Mesenchymal stem cell (in vitro differentiated cells and primary cell): ENCODE measurements at regions not wholly inside any gene's neighbourhood (a gene's known extent, or its start where the extent isn't known, plus 50 kb on each side); places are given as distances from the start of the nearest gene placed in this dataset.

Source experiments
- DNase-seq: peaks from one replicate; pipeline ENCODE4 v3.0.0-alpha.2; 2013
- H2AFZ ChIP-seq: one replicate; pipeline ENCODE4 v1.6.1; 2013; ENCODE audit warnings: low read depth, mild to moderate bottlenecking, control low read depth, inconsistent platforms, low read length, moderate library complexity
- H2AK5ac ChIP-seq: 2 replicates; pipeline ENCODE4 v1.6.1; 2013; ENCODE audit warnings: low read length, moderate library complexity, mild to moderate bottlenecking, inconsistent platforms; ENCODE audit not compliant: severe bottlenecking
- H2BK120ac ChIP-seq: one replicate; pipeline ENCODE4 v1.6.1; 2013; ENCODE audit warnings: low read depth, mild to moderate bottlenecking, inconsistent platforms, low read length, moderate library complexity
- H2BK12ac ChIP-seq, 2 experiments: one replicate each; pipeline ENCODE4 v1.6.1; 2013; ENCODE audit warnings: inconsistent platforms in 2 of 2, low read length in 2 of 2, mild to moderate bottlenecking in 2 of 2, moderate library complexity in 2 of 2, control low read depth in 1 of 2
- H2BK15ac ChIP-seq: one replicate; pipeline ENCODE4 v1.6.1; 2013; ENCODE audit warnings: mild to moderate bottlenecking, low read depth, inconsistent platforms; ENCODE audit not compliant: poor library complexity, severe bottlenecking
- H2BK5ac ChIP-seq: 2 replicates; pipeline ENCODE4 v1.6.1; 2013; ENCODE audit warnings: low read depth, mild to moderate bottlenecking, low read length, control low read depth, inconsistent platforms; ENCODE audit not compliant: poor library complexity, severe bottlenecking
- H3K14ac ChIP-seq, 2 experiments: one replicate each; pipeline ENCODE4 v1.6.1; 2013; ENCODE audit warnings: inconsistent platforms in 2 of 2, low read length in 2 of 2, control low read depth in 1 of 2, mild to moderate bottlenecking in 1 of 2, moderate library complexity in 1 of 2
- H3K18ac ChIP-seq, 2 experiments: one replicate each; pipeline ENCODE4 v1.6.1; 2013; ENCODE audit warnings: inconsistent platforms in 2 of 2, low read length in 2 of 2, control low read depth in 1 of 2, low read depth in 1 of 2, mild to moderate bottlenecking in 1 of 2
- H3K23ac ChIP-seq, 2 experiments: one replicate each; pipeline ENCODE4 v1.6.1; 2013; ENCODE audit warnings: inconsistent platforms in 2 of 2, low read length in 2 of 2, mild to moderate bottlenecking in 2 of 2, moderate library complexity in 2 of 2, control low read depth in 1 of 2
- H3K27ac ChIP-seq: 2 replicates; pipeline ENCODE4 v1.5.1; 2013; ENCODE audit warnings: mild to moderate bottlenecking, moderate library complexity, low read length, control low read depth, inconsistent platforms; ENCODE audit not compliant: poor library complexity, severe bottlenecking
- H3K27me3 ChIP-seq, 2 experiments: 2 replicates each; pipeline versions ENCODE4 v1.6.1 to v1.7.0; 2013; ENCODE audit warnings: low read length in 2 of 2, mild to moderate bottlenecking in 2 of 2, moderate library complexity in 2 of 2, control low read depth in 1 of 2, inconsistent platforms in 1 of 2; ENCODE audit not compliant: control insufficient read depth in 1 of 2, insufficient read depth in 1 of 2
- H3K36me3 ChIP-seq, 2 experiments: 2 replicates each; pipeline versions ENCODE4 v1.6.1 to v1.7.0; 2013; ENCODE audit warnings: low read length in 2 of 2, control low read depth in 1 of 2, inconsistent platforms in 1 of 2, low read depth in 1 of 2, mild to moderate bottlenecking in 1 of 2; ENCODE audit not compliant: insufficient read depth in 2 of 2, control insufficient read depth in 1 of 2
- H3K4ac ChIP-seq, 2 experiments: one replicate each; pipeline ENCODE4 v1.6.1; 2013; ENCODE audit warnings: inconsistent platforms in 2 of 2, low read length in 2 of 2, mild to moderate bottlenecking in 2 of 2, moderate library complexity in 2 of 2, control low read depth in 1 of 2, low read depth in 1 of 2
- H3K4me1 ChIP-seq: 2 replicates; pipeline ENCODE4 v1.6.1; 2013; ENCODE audit warnings: low read depth, low read length, control low read depth; ENCODE audit not compliant: control insufficient read depth, insufficient read depth
- H3K4me2 ChIP-seq: 2 replicates; pipeline ENCODE4 v1.6.1; 2013; ENCODE audit warnings: low read length, mild to moderate bottlenecking, inconsistent platforms; ENCODE audit not compliant: poor library complexity, severe bottlenecking
- H3K4me3 ChIP-seq, 2 experiments: 2 replicates each; pipeline versions ENCODE4 v1.5.1 to v1.7.0; 2013; ENCODE audit warnings: low read length in 2 of 2, mild to moderate bottlenecking in 2 of 2, control low read depth in 1 of 2, low read depth in 1 of 2; ENCODE audit not compliant: insufficient read depth in 1 of 2
- H3K79me1 ChIP-seq: replicated peaks from 2 replicates; pipeline ENCODE4 v1.6.1; 2013; ENCODE audit warnings: mild to moderate bottlenecking, control low read depth, low read length, inconsistent platforms; ENCODE audit not compliant: poor library complexity, severe bottlenecking
- H3K9ac ChIP-seq: 2 replicates; pipeline ENCODE4 v1.7.0; 2013; ENCODE audit warnings: mild to moderate bottlenecking, low read length, moderate library complexity
- H3K9me3 ChIP-seq: 2 replicates; pipeline ENCODE4 v1.7.0; 2013; ENCODE audit warnings: mild to moderate bottlenecking, low read length; ENCODE audit not compliant: control insufficient read depth
- H4K8ac ChIP-seq: one replicate; pipeline ENCODE4 v1.6.1; 2013; ENCODE audit warnings: inconsistent platforms, mild to moderate bottlenecking, low read length, moderate library complexity
- H4K91ac ChIP-seq: one replicate; pipeline ENCODE4 v1.6.1; 2013; ENCODE audit warnings: mild to moderate bottlenecking, low read length, inconsistent platforms
- WGBS: methylation state at CpG from one replicate; pipeline ENCODE4 v1.1.7; 2013; ENCODE audit warnings: mixed read lengths; 5-methylcytosine and 5-hydroxymethylcytosine counted together

DNA sequence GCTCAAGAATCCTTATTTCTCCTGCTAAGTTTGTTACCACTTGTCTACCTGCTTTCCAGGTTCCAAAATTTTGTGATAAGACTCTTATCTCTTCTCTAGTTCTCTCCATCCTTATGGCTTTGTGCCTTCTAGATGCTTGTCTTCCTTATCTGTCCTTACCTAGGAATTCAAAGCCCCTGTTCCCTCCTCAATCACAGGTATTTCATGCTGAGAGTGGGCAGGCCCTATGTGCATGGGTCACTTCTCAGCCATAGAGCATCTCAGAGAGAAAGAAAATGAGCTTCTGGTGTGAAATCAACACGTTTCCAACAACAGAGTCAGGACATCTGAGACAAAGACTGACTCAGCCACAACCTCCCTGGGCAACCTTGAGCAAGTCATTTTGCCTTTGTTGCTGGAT is 214.1 kb upstream of the TLE3 start:
- Histone ChIP-seq H4K91ac (no peak overlapping the region), H4K8ac (no peak overlapping the region), H3K23ac (peak overlapping the region in 1 of 2 experiments; percentile 99), H3K9me3 (no peaks in the 10 kb centered on the region), H3K4me3 (no peak overlapping the region), H3K4me1 (no peaks in the 10 kb centered on the region), H3K36me3 (no peaks in the 10 kb centered on the region), H3K4ac (no peak overlapping the region), H2BK5ac (no peak overlapping the region), H2BK12ac (no peak overlapping the region), H3K9ac (no peak overlapping the region), H3K14ac (no peak overlapping the region), H3K18ac (no peak overlapping the region), H3K27ac (no peak overlapping the region), H3K4me2 (no peak overlapping the region), H3K79me1 (no peaks in the 10 kb centered on the region), H2AK5ac (no peak overlapping the region), H2BK120ac (no peak overlapping the region), H2AFZ (no peak overlapping the region), H2BK15ac (no peak overlapping the region), H3K27me3 (peaks cover 15 to 62% of the 10 kb centered on the region in 2 experiments)
- WGBS, result no CpG with 5 or more reads among the region's 1 CpG
- DNase-seq, result no peak

DNA sequence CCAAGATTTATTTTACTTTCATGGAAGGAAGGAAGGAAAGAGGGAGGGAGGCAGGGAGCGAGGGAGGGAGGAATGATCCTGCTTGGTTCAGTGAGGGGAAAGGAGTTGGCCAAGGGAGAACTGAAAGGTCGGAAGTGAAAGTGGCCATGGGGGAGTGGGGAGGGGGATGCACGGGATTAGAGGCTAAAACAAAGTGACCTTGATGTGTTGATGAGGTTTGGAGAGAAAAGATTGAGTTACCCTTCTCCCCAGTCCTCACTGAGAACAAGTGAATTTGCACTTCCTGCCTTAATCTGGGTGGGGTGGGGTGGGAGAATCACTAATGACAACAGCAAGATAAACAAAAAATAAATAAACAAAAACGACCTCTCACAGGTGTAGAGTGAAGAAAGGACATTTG is 212.0 kb upstream of the TLE3 start:
- no peak overlapping the region for H3K27ac ChIP-seq
- no peak overlapping the region for H3K4me2 ChIP-seq
- H3K23ac ChIP-seq, result no peak overlapping the region
- no peak overlapping the region for H3K4ac ChIP-seq
- no peaks in the 10 kb centered on the region for H3K79me1 ChIP-seq
- no peak overlapping the region for H3K18ac ChIP-seq
- H2AFZ ChIP-seq, result no peak overlapping the region
- no peak overlapping the region for H3K14ac ChIP-seq
- no peaks in the 10 kb centered on the region for H3K36me3 ChIP-seq
- no peak overlapping the region for H2AK5ac ChIP-seq
- peaks cover 15 to 52% of the 10 kb centered on the region in 2 experiments for H3K27me3 ChIP-seq
- no peaks in the 10 kb centered on the region for H3K4me1 ChIP-seq
- no peak overlapping the region for H4K8ac ChIP-seq
- no peak overlapping the region for H2BK12ac ChIP-seq
- H3K9me3 ChIP-seq, result peaks cover 6% of the 10 kb centered on the region
- 16% methylated on average over 3 of the region's 4 CpGs for WGBS
- no peak for DNase-seq
- no peak overlapping the region for H3K9ac ChIP-seq
- no peak overlapping the region for H2BK120ac ChIP-seq
- no peak overlapping the region for H2BK15ac ChIP-seq
- no peak overlapping the region for H2BK5ac ChIP-seq
- no peak overlapping the region for H3K4me3 ChIP-seq
- H4K91ac ChIP-seq, result no peak overlapping the region

DNA sequence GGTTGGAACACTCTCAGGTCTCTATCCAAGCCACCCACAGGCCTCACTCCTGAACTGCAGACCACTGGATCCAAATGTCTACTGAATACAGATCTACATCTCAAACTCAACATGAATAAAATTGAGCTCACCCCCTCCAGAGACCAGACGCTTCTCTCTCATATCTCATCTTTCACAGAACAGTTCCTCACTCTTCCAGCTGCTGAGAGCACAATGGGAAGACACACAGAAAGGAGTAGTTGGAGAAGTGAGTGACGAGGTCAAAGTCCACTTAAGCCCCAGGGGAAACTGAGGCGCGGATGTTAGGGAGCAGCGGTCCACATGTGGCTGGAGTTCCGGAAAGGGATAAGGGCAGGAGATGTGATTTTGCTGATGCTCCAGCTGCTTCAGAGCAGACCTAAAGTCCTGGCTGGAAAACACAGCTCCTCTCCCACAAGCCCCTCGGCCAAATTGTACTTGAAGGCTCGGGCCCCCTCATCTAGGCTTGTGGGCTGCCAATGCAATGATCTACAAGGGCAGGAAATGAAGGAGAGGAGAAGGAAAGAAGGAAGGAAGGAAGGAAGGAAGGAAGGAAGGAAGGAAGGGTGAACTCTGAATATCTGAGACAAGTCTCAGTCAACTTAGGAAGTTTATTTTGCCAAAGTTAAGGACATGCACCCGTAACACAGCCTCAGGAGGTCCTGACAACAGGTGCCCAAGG is 211.2 kb upstream of the TLE3 start:
- no peaks in the 10 kb centered on the region for H3K36me3 ChIP-seq
- H3K4me2 ChIP-seq, result no peak overlapping the region
- H2AK5ac ChIP-seq, result no peak overlapping the region
- H3K27me3 ChIP-seq, result peaks cover 15 to 51% of the 10 kb centered on the region in 2 experiments
- no peak overlapping the region for H2BK120ac ChIP-seq
- no peak for DNase-seq
- H2BK5ac ChIP-seq, result no peak overlapping the region
- no peak overlapping the region for H3K4ac ChIP-seq
- no peak overlapping the region for H2BK12ac ChIP-seq
- H3K4me1 ChIP-seq, result no peaks in the 10 kb centered on the region
- no peak overlapping the region for H3K27ac ChIP-seq
- no peaks in the 10 kb centered on the region for H3K79me1 ChIP-seq
- no peak overlapping the region for H2BK15ac ChIP-seq
- no peak overlapping the region for H4K91ac ChIP-seq
- no peak overlapping the region for H3K23ac ChIP-seq
- H3K9me3 ChIP-seq, result peaks cover 6% of the 10 kb centered on the region
- H3K9ac ChIP-seq, result no peak overlapping the region
- H2AFZ ChIP-seq, result no peak overlapping the region
- H4K8ac ChIP-seq, result no peak overlapping the region
- no peak overlapping the region for H3K14ac ChIP-seq
- no peak overlapping the region for H3K18ac ChIP-seq
- no peak overlapping the region for H3K4me3 ChIP-seq
- WGBS, result 87% methylated on average over 8 of the region's 9 CpGs

DNA sequence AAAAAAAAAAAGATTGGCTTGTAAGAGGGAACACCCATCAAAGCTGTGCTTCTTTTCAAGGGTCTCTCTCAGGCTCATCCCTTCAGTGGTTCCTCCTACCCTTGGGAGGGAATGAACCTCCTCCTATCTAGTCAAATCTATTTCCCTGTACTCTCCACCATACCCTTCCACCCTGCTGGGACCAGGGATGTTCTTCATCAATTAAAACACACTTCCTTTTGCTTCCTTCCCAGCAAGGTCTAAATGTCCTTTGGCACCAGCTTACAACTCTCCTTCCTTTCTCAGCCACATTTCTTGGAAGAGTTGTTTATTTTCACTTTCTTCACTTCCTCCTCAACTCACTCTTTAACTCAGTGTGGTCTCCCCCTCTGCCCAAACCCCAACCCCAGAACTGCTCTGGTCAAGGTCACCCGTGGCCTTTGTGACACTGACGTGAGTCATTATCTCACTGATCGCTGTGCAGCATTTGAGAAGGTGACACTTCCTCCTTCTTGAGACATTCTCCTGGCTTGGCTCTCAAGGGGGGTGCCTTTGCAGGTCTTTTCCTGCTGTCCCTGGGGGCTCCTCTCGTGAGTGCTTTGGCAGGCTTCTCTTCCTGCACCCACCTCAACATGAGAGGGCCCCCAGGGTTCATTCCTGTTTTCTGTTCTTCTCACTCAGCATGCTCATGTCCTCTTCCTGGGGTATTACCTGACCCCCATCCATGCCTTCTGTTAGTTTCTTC is 210.5 kb upstream of the TLE3 start:
- no peak overlapping the region for H3K9ac ChIP-seq
- WGBS, result 10% methylated on average over 4 of the region's 4 CpGs
- no peaks in the 10 kb centered on the region for H3K79me1 ChIP-seq

More for the DNA sequence above, 210.5 kb upstream of the TLE3 start:
- no peak overlapping the region for H2BK120ac ChIP-seq
- H2BK15ac ChIP-seq, result no peak overlapping the region
- H3K4ac ChIP-seq, result no peak overlapping the region
- H3K9me3 ChIP-seq, result peaks cover 6% of the 10 kb centered on the region
- H3K27ac ChIP-seq, result no peak overlapping the region
- H3K4me1 ChIP-seq, result no peaks in the 10 kb centered on the region
- no peak overlapping the region for H4K91ac ChIP-seq
- H3K23ac ChIP-seq, result no peak overlapping the region
- no peaks in the 10 kb centered on the region for H3K36me3 ChIP-seq
- no peak overlapping the region for H2AK5ac ChIP-seq
- H3K14ac ChIP-seq, result no peak overlapping the region
- no peak overlapping the region for H4K8ac ChIP-seq
- no peak overlapping the region for H2BK12ac ChIP-seq
- no peak overlapping the region for H2BK5ac ChIP-seq
- no peak for DNase-seq
- no peak overlapping the region for H3K18ac ChIP-seq
- H2AFZ ChIP-seq, result no peak overlapping the region
- H3K4me3 ChIP-seq, result no peak overlapping the region
- peaks cover 15 to 46% of the 10 kb centered on the region in 2 experiments for H3K27me3 ChIP-seq
- H3K4me2 ChIP-seq, result no peak overlapping the region
